ENCODE measurements at regions not wholly inside any gene's neighbourhood (a gene's known extent, or its start where the extent isn't known, plus 50 kb on each side); places are given as distances from the start of the nearest gene placed in this dataset.

DNA sequence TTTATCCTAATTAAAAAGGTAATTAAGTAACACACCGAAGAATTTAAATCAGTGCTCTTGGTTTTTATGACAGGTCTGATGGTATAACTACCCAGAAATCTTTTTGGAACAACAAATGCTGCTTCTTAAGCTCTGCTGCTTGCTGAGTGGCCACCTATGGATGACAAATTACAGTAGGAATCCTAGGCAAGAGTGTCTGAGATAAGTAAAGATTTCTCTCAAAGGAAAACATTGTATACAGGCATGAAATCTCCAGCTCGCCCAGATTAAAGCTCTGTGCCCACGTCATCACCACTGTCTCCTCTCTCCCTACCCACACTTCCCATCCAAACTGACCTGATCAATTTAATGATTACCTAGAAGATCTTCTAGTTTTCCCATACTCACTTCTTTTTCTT, 1083.0 kb upstream of the MAP3K7 start:
- no peak for FAIRE-seq

DNA sequence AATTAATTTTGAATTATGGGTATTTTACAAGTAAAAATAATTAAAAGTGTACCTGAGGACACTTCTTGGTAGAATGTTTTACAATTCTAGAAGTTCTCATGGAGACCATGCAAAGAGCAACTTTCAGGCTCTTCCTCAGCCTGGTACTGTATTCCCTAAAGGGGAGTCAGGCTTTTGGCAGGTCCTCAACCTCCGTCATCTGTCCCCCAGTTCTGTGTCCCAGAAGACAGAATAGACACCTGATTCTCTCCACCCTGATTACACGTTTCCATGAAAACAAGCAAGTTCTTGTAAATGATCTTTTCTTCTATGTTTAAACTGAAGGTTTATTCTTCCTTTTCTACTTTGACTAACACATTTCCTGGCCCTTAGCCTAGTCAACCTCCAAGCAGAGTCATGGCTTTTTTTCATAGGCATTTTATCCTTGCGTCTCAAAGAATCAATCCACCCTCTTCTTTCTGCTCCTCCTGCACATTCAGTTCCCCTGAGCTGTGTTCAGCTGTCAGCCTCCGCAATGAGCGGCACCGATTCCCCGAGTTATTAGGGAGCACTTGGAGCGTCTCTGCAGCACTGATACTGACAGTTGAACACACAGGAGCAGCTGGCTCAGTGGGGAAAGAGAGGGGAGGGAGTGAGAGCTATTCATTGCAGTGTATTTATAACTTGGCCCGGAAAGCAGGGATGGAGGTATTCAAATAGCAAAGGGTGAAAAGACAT, 1082.4 kb upstream of the MAP3K7 start:
- FAIRE-seq, result no peak

DNA sequence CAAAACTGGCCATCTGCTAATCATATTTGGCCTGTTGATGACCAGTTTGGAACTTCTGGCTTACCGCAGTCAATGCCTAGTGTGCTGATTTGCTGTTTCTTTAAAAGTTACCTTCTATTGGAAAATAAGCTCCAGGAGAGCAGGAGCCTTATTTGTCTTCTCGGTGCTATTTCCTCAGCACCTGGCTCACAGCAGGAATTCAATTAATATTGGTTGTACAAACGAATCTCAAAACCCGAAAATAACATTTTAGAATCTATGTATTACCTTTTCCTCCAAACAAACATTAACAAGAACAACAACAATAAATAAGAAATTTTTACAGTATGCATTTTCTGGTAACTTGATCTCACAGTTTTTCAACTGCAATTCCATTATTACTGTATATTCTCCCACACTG, 1080.7 kb upstream of the MAP3K7 start:
- no peak for FAIRE-seq

DNA sequence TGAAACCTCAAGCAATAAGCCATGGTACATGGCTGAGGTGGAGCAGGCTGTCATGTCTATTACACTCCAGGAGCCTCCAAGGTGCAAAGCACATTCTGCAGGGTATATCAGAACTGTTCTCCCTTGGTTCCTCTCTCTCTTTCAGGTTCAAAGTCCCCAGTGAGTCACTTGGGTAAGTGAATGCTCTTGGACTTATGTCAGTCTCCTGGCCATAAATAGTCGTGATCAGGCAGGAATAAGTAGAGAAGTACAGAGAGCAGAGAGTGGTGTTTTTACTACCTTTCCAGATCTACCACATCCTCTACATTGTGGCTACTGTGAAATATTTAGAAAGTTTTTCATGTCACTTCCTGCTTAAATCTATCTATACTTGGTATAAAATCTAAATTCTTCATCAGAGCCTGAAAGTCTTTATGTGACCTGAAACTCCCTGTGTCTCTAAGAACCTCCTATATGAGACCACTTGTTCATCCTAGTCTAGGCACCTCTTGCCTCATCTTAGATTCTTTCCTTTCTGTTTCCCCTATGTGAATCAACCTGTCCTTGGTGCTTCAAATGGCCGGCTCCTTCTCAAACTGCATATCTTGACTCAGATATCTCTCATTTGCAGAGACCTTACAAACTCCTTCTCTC, 1077.6 kb upstream of the MAP3K7 start:
- FAIRE-seq, result no peak

DNA sequence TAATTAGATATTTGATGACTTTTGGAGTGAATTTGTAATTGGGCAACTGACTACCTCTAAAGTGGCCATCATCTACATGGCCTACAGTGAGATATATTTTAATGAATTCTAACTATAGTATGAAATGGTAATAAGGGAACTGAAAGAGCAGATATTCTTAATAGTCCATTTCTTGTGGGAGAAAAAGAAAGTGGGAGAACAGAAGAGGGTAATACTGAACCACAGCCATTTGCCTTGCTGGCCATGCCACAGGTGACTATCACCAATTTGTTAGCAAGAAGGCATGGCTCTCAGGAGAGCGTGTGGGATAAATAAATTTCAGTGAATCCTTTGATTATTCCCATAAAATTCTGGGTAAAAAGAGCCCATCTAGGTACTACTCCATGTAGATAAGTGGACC, 1074.0 kb upstream of the MAP3K7 start:
- no peak for FAIRE-seq

DNA sequence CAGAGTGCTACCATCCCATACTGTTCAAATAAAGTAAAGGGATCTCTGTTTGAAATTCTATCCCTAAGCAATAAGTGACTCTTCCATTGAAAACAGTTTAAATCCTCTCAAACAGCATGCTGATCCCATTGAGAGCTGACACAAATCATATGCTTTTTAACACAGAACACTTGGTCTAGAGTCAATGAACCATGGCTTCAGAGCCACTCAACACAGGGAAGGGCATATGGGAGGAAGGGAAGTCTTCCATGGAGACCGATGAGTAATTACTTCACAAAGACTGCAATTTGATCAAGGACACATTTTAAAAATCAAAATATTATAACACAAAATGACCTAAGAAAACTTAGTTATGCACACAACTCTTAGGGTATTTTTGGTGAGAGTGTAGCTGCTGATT, 1073.0 kb upstream of the MAP3K7 start:
- no peak for FAIRE-seq

DNA sequence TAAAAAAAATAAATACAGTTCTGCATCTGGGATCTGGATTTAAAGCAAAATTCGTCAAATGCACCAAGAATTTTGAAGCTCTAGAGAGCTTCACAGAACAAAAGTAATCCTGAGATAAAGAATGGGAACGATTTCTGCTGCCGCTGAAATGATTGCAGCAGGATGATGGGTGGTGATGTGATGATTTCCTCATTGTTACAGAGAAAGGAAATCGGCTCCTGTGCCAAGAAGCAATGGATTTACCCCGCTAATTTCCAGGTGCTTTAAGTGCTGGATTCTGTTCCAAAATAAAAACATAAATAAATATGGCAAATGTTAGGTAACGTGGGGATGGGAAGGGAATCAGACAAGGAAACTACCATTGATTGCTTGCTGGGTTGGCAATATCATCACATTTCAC, 1067.9 kb upstream of the MAP3K7 start:
- no peak for FAIRE-seq

DNA sequence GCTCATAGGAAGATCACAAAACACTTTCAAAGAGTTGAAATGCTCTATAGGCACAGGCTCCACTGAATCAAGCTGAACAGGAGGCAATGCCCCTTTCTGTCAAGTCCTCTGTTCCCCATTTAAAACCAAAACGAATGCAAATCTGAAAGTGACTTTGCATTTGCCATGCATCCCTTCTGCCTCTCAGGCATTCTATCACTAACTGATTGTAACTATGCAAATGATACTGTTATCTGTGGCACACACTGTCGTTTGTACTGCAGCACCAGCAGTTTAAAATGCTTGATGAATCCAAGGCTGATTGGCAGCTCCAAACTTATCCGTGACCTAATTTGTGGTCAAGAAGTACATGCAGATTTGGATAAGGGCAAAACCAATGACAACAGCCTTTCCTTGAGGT, 1067.5 kb upstream of the MAP3K7 start:
- FAIRE-seq, result no peak

DNA sequence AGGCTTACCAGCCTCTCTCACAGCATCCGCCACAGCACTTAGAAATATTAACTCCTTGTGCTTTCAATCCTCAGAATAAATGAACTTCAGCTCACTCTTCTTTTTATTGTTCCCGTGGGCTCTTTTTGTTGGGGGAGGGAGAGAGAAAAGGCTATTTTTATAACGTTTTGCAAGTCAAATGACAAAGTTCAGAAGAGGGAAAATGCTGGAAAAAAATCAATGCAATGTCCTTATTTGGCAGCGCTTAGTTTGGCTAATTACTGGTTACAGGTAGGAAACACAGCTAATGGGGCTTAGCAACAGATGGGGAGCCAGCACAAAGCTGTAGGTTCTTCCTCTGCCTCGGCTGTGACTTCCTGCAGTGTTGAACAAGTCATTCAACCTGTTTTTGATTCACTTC, 1067.0 kb upstream of the MAP3K7 start:
- no peak for FAIRE-seq

DNA sequence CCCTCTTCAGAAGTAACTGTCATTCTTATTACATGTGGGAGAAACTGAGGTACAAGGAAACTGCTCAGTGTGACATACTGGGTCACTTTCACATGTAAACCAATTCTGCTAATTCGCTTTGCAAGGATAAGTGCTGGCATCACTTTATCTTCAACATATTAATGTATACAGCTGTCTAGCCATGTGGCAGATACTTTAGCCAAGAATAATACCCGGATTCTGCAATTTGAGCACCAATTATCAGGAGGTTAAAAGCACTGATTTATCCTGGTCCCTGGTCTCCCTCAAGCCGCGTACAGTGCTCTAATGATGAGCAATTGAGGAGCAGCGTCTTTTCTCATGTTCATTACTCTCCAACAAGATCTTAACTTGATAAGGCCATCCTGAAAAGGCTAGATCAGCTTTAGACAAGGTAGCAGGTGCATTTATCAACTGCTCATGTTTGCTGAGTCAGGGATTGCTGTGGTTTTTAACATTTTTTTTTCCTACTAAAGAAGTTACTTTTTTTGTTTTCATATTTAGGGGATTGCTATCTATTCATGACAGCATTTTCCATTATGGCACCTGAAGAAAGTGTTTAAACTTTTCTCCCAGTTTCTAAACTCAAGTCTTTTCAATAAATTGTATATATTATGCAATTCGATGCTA, 1066.3 kb upstream of the MAP3K7 start:
- FAIRE-seq, result no peak

DNA sequence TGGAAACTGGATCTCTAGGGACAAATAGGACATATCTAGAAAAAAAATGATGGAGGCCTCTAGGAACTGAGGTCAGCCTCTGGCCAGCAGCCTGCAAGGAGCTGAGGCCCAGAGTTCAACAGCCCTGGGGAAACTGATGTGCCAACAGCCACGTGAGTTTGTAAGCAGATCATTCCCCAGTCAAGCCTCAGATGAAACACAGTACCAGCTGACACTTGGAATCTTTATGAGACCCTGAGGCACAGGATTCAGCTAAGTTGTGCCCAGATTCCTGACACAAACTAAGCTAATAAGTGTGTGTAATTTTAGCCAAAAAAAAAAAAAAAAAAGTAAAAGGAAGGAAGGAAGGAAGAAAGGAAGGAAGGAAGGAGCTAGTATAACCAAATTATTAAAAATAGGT, 1059.8 kb upstream of the MAP3K7 start:
- no peak for FAIRE-seq

DNA sequence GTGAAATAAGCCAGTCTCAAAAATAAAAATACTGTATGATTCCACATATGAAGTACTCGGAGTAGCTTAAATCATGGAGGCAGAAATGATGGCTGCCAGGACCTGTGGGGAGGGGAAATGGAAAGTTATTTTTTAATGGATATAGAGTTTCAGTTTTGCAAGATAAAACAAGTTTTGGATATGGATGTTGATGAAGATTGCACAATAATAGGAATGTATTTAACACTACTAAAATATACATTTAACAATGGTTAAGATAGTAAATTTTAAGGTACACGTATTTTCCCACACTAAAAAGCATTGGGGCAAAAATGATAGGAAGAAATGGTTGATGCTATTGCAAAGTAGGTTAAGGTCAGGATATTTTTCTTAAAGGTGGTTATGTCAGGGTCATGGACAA, 1058.9 kb upstream of the MAP3K7 start:
- no peak for FAIRE-seq

DNA sequence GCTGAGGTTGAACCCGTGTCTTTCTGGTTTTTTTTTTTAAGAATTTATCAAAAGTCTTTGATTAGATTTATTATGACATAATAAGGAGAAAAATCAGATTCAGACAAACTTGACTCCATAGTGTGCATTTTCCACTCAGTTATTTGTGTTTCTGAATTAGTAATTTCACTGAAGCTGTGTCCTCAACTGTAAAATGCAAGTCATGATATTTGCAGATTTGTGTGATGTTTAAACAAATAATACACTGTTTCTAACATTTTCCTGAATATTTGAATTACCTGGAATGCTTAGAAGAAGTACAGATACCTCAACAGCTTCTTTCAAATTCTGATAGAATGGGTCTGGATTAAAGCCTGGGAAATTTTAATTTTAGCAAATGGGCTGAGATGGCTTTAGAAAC, 1050.3 kb upstream of the MAP3K7 start:
- no peak for FAIRE-seq

DNA sequence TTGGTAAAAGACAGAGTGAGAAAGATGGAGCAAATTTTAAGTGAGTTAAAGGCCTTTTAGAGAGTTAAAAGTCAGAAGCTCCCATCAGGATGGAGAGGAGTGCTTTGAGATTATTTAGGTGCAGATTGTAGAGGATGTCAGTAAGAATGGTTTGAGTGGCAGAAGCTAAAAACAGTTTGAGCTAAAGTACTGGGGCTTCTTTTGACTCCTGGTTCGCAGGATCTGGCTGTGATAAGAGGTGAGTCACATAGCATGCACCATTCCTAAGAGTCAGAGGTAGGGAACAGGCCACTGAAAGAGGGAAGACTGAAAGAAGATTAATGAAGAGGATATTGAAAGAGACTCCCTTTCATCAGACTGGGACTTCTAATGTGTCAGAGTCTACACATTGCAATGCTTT, 1047.9 kb upstream of the MAP3K7 start:
- no peak for FAIRE-seq

DNA sequence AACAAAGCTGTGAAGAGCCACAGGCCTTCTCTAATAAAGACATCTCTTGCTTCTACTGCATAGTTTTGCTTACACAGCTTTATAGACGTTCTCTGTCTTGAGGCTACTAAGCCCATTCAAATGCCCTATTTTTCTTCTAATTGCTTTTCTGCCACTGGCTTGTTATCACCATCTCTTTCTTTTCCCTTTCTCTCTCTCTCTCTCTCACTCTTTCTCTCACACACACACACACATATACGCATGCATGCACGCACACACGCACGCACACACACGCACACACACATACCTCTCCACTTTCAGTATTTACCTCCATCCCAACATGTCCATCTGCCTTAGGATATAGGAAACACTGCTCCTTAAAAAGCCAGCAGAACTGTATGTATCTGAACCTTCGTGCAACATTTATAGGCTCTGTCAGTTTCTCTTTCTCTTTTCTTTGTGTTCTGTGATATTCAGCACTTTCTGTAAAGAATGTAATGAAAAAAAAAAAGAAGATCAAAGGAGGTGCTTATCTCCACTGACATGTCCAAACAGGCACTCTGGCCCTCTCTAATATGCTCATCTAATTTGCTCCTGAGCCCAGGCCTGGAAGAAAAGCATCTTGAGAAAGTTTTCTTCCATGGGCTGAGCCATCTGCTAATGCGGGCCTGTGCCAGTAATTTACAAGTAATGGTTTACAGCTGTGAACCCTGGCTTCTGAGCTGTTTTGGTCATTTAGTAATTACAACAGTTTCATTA, 1046.7 kb upstream of the MAP3K7 start:
- no peak for FAIRE-seq

DNA sequence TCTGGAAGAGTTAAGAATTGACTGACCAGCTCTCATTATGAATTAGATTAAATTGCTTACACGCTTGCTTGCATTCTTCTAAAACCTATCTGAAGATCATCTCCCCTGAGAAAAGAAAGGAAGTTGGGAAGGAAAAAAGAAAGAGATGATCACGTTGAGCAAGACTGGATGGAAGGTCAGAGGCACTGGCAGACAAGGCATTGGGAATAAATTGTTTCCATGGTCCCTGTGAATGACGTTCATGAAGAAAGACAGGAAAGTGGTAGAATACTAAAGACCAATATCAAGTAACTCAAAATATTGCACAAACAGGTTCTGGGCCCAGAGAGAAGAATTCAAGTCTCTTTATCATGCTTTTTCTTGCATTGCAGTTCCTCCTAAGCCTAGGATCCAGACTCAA, 1045.4 kb upstream of the MAP3K7 start:
- FAIRE-seq, result no peak

DNA sequence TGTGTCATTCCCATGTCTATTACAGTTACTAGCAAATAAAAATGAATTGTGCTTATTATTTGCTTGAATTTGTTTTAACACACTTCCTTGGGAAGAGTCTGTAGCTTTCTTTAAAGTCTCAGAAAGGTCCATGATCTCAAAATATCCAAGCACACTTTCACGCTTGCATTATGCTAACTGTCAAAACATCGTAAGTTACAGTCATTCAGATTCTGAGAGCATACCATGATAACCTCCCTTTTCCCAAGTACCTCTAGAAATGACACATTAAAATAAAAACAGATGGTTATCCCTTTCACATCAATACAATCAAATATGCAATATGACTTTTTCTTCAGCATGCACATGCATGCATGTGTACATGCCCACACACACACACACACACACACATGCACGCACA, 1044.4 kb upstream of the MAP3K7 start:
- no peak for FAIRE-seq

DNA sequence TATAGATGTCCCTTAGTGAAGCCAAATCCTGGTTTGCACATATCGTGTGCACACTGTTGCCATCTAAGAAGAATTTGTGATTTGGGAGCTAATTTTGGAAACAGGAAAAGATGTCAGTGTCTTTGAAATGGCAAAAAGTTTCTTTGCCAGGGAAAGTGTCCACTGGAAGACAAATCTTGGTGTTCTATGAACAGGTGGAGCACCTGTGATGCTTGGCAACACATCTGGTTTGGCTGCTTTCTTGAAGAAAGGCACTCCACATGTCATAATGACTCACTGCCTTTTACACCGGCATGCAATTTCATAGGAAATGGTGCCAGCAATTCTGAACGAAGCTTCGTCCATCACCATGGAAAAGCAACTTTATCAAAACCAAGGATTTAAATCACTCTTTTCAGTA, 1040.0 kb upstream of the MAP3K7 start:
- FAIRE-seq, result no peak

DNA sequence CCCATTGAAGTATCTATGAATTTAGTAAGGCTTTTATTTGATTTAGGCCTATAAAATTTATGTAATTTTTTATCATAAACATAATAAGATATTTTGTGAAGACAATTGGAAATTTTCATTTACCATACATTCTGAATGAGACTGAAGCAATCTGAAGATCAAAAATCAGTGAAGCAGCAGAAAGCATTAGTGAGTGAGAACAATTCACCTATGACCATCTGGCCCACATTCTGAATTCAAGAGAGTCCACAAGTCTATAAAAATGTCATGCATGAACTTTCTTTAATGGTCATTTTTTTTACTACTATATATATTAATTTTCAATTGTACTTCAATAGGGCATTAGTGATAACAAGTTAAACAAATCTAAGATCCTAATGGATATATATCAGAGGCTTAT, 1026.6 kb upstream of the MAP3K7 start:
- no peak for FAIRE-seq

DNA sequence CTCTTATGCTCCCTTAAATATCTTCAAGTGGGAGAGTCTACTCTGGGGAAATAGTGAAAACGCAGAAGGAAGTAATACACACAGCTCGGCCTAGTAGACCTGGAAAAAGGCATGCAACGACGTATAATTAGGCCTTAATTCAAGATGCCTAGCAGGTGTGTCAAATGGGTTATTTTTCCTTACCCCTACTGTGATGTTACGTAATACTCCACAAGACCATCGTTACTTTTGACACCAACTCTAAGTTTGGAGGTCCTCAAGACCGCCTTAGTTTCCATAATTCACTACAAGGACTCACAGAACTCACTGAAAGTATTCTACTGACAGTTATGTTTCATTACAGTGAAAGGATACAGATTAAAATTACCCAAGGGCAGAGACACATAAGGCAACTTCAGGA, 1024.3 kb upstream of the MAP3K7 start:
- FAIRE-seq, result no peak

DNA sequence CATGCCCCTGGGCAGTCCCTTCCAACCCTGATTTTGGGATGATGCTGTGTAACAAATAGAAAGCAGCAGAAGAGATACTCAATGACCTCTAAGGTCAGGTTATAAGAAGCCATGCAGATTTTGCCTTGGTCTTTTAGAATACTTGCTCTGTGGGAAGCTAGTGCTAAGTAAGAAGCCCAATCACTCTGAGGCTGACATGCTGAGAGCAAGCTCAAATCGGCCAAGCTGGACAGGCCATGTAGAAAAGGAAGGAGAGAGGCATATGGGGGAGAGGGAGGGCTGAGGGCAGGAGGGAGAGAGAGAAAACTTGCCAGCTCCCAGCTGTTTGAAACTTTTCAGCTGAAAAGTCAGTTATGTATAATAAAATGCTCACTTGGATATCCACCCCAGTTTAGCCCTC, 1021.6 kb upstream of the MAP3K7 start:
- no peak for FAIRE-seq

DNA sequence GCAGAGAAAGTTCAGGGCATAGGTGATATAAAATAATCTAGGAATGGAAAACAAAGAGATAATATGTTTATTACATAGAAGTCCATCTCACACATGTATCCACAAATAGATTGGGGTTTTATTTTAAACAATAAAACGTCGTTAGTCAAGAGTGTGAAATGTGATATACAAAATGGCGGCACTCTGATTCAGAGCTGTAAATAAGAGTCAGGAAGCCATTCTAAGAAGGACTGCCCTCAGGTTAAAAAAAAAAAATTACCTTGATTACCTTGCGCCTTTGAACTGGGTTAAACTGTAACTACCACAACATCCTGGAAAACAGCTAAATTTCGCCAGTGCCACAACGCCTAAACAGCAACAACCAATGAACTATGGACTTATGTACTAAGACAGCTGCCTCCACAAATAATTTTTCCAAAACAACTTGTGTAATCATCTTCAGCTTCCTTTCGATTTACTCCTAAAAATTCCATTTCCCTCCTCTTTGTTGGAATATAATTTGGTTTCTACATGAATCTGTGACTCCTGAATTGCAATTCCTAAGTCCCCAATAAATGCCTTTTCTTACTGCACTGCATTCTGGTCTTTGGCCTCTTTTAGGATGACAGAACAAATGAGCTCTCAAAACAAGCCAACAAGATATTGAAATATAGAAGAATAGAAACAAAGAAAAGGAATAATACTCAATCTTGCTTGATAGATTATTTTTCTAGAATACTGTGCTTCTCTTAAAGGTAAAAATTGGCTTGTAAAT, 1019.5 kb upstream of the MAP3K7 start:
- no peak for FAIRE-seq

DNA sequence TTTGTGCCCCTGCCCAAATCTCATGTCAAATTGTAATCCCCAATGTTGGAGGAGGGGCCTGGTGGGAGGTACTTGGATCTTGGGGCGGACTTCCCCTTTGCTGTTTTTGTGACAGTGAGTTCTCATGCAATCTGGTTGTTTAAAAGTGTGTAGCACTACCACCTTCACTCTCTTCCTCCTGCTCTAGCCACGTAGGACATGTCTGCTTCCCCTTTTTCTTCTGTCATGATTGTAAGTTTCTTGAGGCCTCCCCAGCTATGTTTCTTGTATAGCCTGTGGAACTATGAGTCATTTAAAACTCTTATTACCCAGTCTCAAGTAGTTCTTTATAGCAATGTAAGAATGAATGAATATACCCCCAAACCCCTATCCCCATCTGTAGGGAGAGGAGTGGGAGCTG, 1013.7 kb upstream of the MAP3K7 start:
- no peak for FAIRE-seq

Measured in TTC549 (cell line).